Liver (tissue), 8 donors: ENCODE measurements at regions not wholly inside any gene's neighbourhood (a gene's known extent, or its start where the extent isn't known, plus 50 kb on each side); places are given as distances from the start of the nearest gene placed in this dataset.
A peak's percentile ranks its signal among the peaks of the same experiment; 100 is the strongest.

Experiments used
- DNase-seq: peaks from one replicate; pipeline ENCODE4 v3.0.0-alpha.2; 2017; ENCODE audit warnings: low spot score
- H3K27ac ChIP-seq, 2 donors: one replicate each; pipeline ENCODE4 v1.7.0; 2013; ENCODE audit warnings: inconsistent platforms in 2 of 2, low read length in 2 of 2, control low read depth in 1 of 2, low read depth in 1 of 2, mild to moderate bottlenecking in 1 of 2
- H3K27me3 ChIP-seq, 4 donors: one replicate each; pipeline versions ENCODE4 v1.6.1 to v1.7.0; 2013; ENCODE audit warnings: low read length in 3 of 4, inconsistent platforms in 1 of 4, mild to moderate bottlenecking in 1 of 4, moderate library complexity in 1 of 4; ENCODE audit not compliant: control insufficient read depth in 4 of 4, insufficient read depth in 4 of 4
- H3K36me3 ChIP-seq, 4 donors: one replicate each; pipeline versions ENCODE4 v1.6.1 to v1.7.0; 2013; ENCODE audit warnings: low read length in 3 of 4, mild to moderate bottlenecking in 3 of 4, low read depth in 1 of 4, moderate library complexity in 1 of 4; ENCODE audit not compliant: control insufficient read depth in 4 of 4, insufficient read depth in 3 of 4
- H3K4me1 ChIP-seq, 4 donors: one replicate each; pipeline versions ENCODE4 v1.6.1 to v1.7.0; 2013; ENCODE audit warnings: low read length in 3 of 4, mild to moderate bottlenecking in 3 of 4, moderate library complexity in 1 of 4; ENCODE audit not compliant: control insufficient read depth in 4 of 4, insufficient read depth in 4 of 4
- H3K4me3 ChIP-seq, 3 donors: one replicate each; pipeline versions ENCODE4 v1.6.1 to v1.7.0; 2013; ENCODE audit warnings: low read length in 3 of 3, control low read depth in 1 of 3, low read depth in 1 of 3, mild to moderate bottlenecking in 1 of 3
- H3K9ac ChIP-seq, 2 donors: one replicate each; pipeline ENCODE4 v1.7.0; 2013; ENCODE audit warnings: low read length in 2 of 2, mild to moderate bottlenecking in 2 of 2, moderate library complexity in 2 of 2, control low read depth in 1 of 2, low read depth in 1 of 2
- H3K9me3 ChIP-seq, 4 donors: one replicate each; pipeline versions ENCODE4 v1.6.1 to v1.7.0; 2013; ENCODE audit warnings: low read length in 3 of 4; ENCODE audit not compliant: control insufficient read depth in 4 of 4
- CTCF ChIP-seq: fragments of 150-350 bp; IDR thresholded peaks from 2 replicates; pipeline ENCODE4 v1.5.1; 2017; ENCODE audit warnings: improper control_type of control experiment, low read depth, low read length; ENCODE audit not compliant: missing input control
- EGR1 ChIP-seq, 2 donors: IDR thresholded peaks; 2 replicates each; pipeline ENCODE4 v1.6.1; 2016 to 2018; ENCODE audit warnings: antibody characterized with exemption in 2 of 2, low read depth in 2 of 2
- FOXA1 ChIP-seq: IDR thresholded peaks from 2 replicates; pipeline ENCODE4 v1.6.1; 2016; ENCODE audit warnings: antibody characterized with exemption
- HNF4A ChIP-seq, 2 donors: conservative IDR thresholded peaks; 2 replicates each; pipeline ENCODE4 v1.6.1; 2016; ENCODE audit warnings: antibody characterized with exemption in 2 of 2, mild to moderate bottlenecking in 2 of 2
- JUND ChIP-seq, 2 donors: IDR thresholded peaks; 2 replicates each; pipeline ENCODE4 v1.6.1; 2016; ENCODE audit warnings: antibody characterized with exemption in 2 of 2
- NR2F2 ChIP-seq: IDR thresholded peaks from 2 replicates; pipeline ENCODE4 v1.6.1; 2016; ENCODE audit warnings: antibody characterized with exemption
- RAD21 ChIP-seq, 2 donors: IDR thresholded peaks; 2 replicates each; pipeline ENCODE4 v1.6.1; 2016; ENCODE audit warnings: antibody characterized with exemption in 2 of 2, mild to moderate bottlenecking in 2 of 2
- SP1 ChIP-seq: IDR thresholded peaks from 2 replicates; pipeline ENCODE4 v1.6.1; 2018; ENCODE audit warnings: antibody characterized with exemption, mild to moderate bottlenecking
- TAF1 ChIP-seq: conservative IDR thresholded peaks from 2 replicates; pipeline ENCODE4 v1.6.1; 2016; ENCODE audit warnings: antibody characterized with exemption, mild to moderate bottlenecking
- YY1 ChIP-seq: IDR thresholded peaks from 2 replicates; pipeline ENCODE4 v1.6.1; 2016; ENCODE audit warnings: antibody characterized with exemption, mild to moderate bottlenecking
- WGBS: extraction: QIAGEN DNeasy Blood & Tissue Kit; methylation state at CpG from one replicate; pipeline ENCODE4 v1.1.7; 2013; 5-methylcytosine and 5-hydroxymethylcytosine counted together
- TF ChIP-seq, protein P1 (sequence below): IDR thresholded peaks from 2 replicates; pipeline ENCODE4 v1.6.1; 2016; ENCODE audit warnings: antibody characterized with exemption
- TF ChIP-seq, protein P2 (sequence below): IDR thresholded peaks from 2 replicates; pipeline ENCODE4 v1.6.1; 2016; ENCODE audit warnings: antibody characterized with exemption
- TF ChIP-seq, protein P3 (sequence below): IDR thresholded peaks from 2 replicates; pipeline ENCODE4 v1.6.1; 2016; ENCODE audit warnings: antibody characterized with exemption
- TF ChIP-seq, protein P4 (sequence below): IDR thresholded peaks from 2 replicates; pipeline ENCODE4 v1.6.1; 2016; ENCODE audit warnings: antibody characterized with exemption, mild to moderate bottlenecking
- donor health status: healthy.
- donor health status: healthy.
- donor health status: healthy.
- donor health status: healthy.
- donor health status: healthy.

GRCh38 chr15:22226034-22226790 is 145.9 kb downstream of the OR4M2 start (continued):
- TF ChIP-seq, protein P1, sequence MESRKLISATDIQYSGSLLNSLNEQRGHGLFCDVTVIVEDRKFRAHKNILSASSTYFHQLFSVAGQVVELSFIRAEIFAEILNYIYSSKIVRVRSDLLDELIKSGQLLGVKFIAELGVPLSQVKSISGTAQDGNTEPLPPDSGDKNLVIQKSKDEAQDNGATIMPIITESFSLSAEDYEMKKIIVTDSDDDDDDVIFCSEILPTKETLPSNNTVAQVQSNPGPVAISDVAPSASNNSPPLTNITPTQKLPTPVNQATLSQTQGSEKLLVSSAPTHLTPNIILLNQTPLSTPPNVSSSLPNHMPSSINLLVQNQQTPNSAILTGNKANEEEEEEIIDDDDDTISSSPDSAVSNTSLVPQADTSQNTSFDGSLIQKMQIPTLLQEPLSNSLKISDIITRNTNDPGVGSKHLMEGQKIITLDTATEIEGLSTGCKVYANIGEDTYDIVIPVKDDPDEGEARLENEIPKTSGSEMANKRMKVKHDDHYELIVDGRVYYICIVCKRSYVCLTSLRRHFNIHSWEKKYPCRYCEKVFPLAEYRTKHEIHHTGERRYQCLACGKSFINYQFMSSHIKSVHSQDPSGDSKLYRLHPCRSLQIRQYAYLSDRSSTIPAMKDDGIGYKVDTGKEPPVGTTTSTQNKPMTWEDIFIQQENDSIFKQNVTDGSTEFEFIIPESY, result no peak
- TF ChIP-seq RAD21 (IDR thresholded peaks at IDR 0.05), result no peak
- no peak for TF ChIP-seq CTCF
- TF ChIP-seq HNF4A (conservative IDR thresholded peaks at IDR 0.05), result no peak
- TF ChIP-seq EGR1 (IDR thresholded peaks at IDR 0.05; ENCODE audit: low read depth in 2 of 2), result no peak
- no peak for TF ChIP-seq JUND (IDR thresholded peaks at IDR 0.05)

- Histone ChIP-seq H3K27ac (peak overlapping the region in 1 of 2 donors; percentile 15), H3K36me3 (no peaks in the 10 kb centered on the region), H3K9ac (no peak overlapping the region), H3K9me3 (no peaks in the 10 kb centered on the region), H3K4me3 (no peak overlapping the region), H3K4me1 (peaks cover 0 to 29% (median 15%) of the 10 kb centered on the region in 4 donors), H3K27me3 (no peaks in the 10 kb centered on the region)
- TF ChIP-seq, protein P1, result no peak
- no peak for TF ChIP-seq HNF4A (conservative IDR thresholded peaks at IDR 0.05)
- no peak for TF ChIP-seq YY1
- TF ChIP-seq EGR1 (IDR thresholded peaks at IDR 0.05; ENCODE audit: low read depth in 2 of 2), result no peak
- TF ChIP-seq JUND (IDR thresholded peaks at IDR 0.05), result no peak
- TF ChIP-seq, protein P2, sequence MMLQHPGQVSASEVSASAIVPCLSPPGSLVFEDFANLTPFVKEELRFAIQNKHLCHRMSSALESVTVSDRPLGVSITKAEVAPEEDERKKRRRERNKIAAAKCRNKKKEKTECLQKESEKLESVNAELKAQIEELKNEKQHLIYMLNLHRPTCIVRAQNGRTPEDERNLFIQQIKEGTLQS, result no peak
- TF ChIP-seq TAF1, result no peak
- TF ChIP-seq RAD21 (IDR thresholded peaks at IDR 0.05), result no peak
- TF ChIP-seq, protein P3, sequence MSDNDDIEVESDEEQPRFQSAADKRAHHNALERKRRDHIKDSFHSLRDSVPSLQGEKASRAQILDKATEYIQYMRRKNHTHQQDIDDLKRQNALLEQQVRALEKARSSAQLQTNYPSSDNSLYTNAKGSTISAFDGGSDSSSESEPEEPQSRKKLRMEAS, result no peak
- no peak for TF ChIP-seq FOXA1
- no peak for TF ChIP-seq NR2F2
- no peak for TF ChIP-seq SP1
- TF ChIP-seq, protein P4, sequence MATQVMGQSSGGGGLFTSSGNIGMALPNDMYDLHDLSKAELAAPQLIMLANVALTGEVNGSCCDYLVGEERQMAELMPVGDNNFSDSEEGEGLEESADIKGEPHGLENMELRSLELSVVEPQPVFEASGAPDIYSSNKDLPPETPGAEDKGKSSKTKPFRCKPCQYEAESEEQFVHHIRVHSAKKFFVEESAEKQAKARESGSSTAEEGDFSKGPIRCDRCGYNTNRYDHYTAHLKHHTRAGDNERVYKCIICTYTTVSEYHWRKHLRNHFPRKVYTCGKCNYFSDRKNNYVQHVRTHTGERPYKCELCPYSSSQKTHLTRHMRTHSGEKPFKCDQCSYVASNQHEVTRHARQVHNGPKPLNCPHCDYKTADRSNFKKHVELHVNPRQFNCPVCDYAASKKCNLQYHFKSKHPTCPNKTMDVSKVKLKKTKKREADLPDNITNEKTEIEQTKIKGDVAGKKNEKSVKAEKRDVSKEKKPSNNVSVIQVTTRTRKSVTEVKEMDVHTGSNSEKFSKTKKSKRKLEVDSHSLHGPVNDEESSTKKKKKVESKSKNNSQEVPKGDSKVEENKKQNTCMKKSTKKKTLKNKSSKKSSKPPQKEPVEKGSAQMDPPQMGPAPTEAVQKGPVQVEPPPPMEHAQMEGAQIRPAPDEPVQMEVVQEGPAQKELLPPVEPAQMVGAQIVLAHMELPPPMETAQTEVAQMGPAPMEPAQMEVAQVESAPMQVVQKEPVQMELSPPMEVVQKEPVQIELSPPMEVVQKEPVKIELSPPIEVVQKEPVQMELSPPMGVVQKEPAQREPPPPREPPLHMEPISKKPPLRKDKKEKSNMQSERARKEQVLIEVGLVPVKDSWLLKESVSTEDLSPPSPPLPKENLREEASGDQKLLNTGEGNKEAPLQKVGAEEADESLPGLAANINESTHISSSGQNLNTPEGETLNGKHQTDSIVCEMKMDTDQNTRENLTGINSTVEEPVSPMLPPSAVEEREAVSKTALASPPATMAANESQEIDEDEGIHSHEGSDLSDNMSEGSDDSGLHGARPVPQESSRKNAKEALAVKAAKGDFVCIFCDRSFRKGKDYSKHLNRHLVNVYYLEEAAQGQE, result no peak
- 80% methylated on average over 7 of the region's 7 CpGs for WGBS
- no peak for DNase-seq
Observed at GRCh38 chr15:22227411-22228100, 147.2 kb downstream of the OR4M2 start.
